AG10803 (cell line): ENCODE measurements at regions not wholly inside any gene's neighbourhood (a gene's known extent, or its start where the extent isn't known, plus 50 kb on each side); places are given as distances from the start of the nearest gene placed in this dataset.
"Not testable (repeated sequence)": the region's sequence is repeated elsewhere in the genome, so short reads cannot be mapped to it uniquely, and the experiment has no call there.

Experiments used
- DNase-seq: peaks from one replicate; pipeline ENCODE4 v3.0.0; 2010; ENCODE audit warnings: low read depth
- H3K4me3 ChIP-seq: 2 replicates; pipeline ENCODE4 v1.5.1; 2011; ENCODE audit warnings: mild to moderate bottlenecking, low read length, control low read depth
- CTCF ChIP-seq: conservative IDR thresholded peaks from 2 replicates; pipeline ENCODE4 v1.5.1; 2011; ENCODE audit warnings: mild to moderate bottlenecking, low read length, control low read depth, inconsistent platforms

GRCh38 chr16:17560548-17560947 is 89.8 kb upstream of the XYLT1 start:
- no peak for TF ChIP-seq CTCF
- H3K4me3 ChIP-seq: no peak overlapping the region
- DNase-seq: no peak

GRCh38 chr16:17559394-17559793 is 88.6 kb upstream of the XYLT1 start:
- no peak for DNase-seq
- TF ChIP-seq CTCF: no peak
- H3K4me3 ChIP-seq: no peak overlapping the region

- no peak overlapping the region for H3K4me3 ChIP-seq
- no peak for TF ChIP-seq CTCF
- no peak for DNase-seq
Observed at GRCh38 chr16:17557949-17558348, 87.2 kb upstream of the XYLT1 start.

GRCh38 chr16:17557480-17557879 is 86.7 kb upstream of the XYLT1 start:
- DNase-seq: no peak
- TF ChIP-seq CTCF: no peak
- H3K4me3 ChIP-seq: no peak overlapping the region

GRCh38 chr16:17556276-17557052 is 85.7 kb upstream of the XYLT1 start:
- H3K4me3 ChIP-seq: no peak overlapping the region
- peak; percentile 74 for TF ChIP-seq CTCF
- DNase-seq: peak; percentile 25

- DNase-seq: peak; percentile 92
- no peak overlapping the region for H3K4me3 ChIP-seq
- peak; percentile 35 for TF ChIP-seq CTCF
Observed at GRCh38 chr16:17555176-17555575, 84.4 kb upstream of the XYLT1 start.

GRCh38 chr16:17552351-17552750 is 81.6 kb upstream of the XYLT1 start:
- no peak for TF ChIP-seq CTCF
- no peak overlapping the region for H3K4me3 ChIP-seq
- DNase-seq: no peak

- DNase-seq: peak; percentile 32
- not testable (repeated sequence) for H3K4me3 ChIP-seq
Observed at GRCh38 chr16:17551682-17552081, 80.9 kb upstream of the XYLT1 start.
